Heart left ventricle (tissue), 13 donors: ENCODE measurements at regions not wholly inside any gene's neighbourhood (a gene's known extent, or its start where the extent isn't known, plus 50 kb on each side); places are given as distances from the start of the nearest gene placed in this dataset.

Experiments used
- CTCF ChIP-seq, 12 donors: fragments of 200-600 bp; sonication (generic) in 4 of 12; IDR thresholded peaks; one replicate each; pipeline versions ENCODE4 v1.5.0 to v1.8.0; 2018 to 2022; ENCODE audit warnings: antibody characterized with exemption in 12 of 12, mild to moderate bottlenecking in 5 of 12
- POLR2A ChIP-seq, 2 donors: fragments of 450-650 bp; IDR thresholded peaks; one replicate each; pipeline ENCODE4 v1.6.1; 2017; ENCODE audit warnings: antibody characterized with exemption in 2 of 2, mild to moderate bottlenecking in 2 of 2, moderate library complexity in 2 of 2
- donor health status: ischemic (EF 13 %, LVEDD 7.1; RV severe dilation, severe dysfunction).
- donor health status: DM: no; HTN: yes; CAD: no.
- donor health status: DM: no; HTN: no; CAD: no.
- donor health status: ischemic (EF 25% LVEDD 6.9; RV normal size, moderate dysfunction).
- donor health status: ischemic (EF 25% LVEDD 5.7; RV mildly dilated, moderate dysfunction).
- donor health status: ischemic (EF 35%, LVEDD 5.7; RV mildly dilated, moderate dysfunction).
- donor health status: nonischemic (EF 11% LVEDD 7.7; RV severe dilation, severe dysfunction).
- donor health status: DM: yes; HTN: yes; CAD: no.
- donor health status: PGD.
- donor health status: ischemic (EF 29% LVEDD 5.4; RV normal size, mild dysfunction).
- donor health status: nonischemic (EF 23%, LVEDD 6.1; RV moderate dilation, normal function).

GRCh38 chr10:63692220-63692896 lies 171.2 kb downstream of the REEP3 start:
- TF ChIP-seq CTCF (IDR thresholded peaks at IDR 0.05) (no peak), POLR2A (IDR thresholded peaks at IDR 0.05) (no peak)
